ENCODE measurements at regions not wholly inside any gene's neighbourhood (a gene's known extent, or its start where the extent isn't known, plus 50 kb on each side); places are given as distances from the start of the nearest gene placed in this dataset.

DNA sequence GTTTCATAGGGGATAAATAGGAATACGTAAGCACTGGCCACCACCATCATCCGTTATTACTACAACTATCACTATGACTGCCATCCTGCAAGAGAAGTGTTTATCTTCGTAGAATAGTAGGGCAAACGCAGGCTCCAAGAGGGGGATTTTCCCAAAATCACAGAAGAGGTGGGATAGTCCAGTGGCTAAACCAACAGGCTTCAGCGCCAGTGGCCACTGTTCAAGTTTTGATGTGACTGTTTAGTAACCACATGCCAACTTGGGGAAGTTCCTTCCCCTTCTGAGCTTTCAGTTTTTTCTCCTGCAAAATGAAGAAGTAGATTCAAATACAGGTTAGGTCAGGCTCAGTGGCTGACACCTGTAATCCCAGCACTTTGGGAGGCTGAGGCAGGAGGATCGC lies 60.7 kb upstream of the GRIN2A start:
- no peaks in the 10 kb centered on the region for H3K27me3 ChIP-seq (ENCODE audit: control insufficient read depth in 3 of 3, insufficient read depth in 3 of 3, low read length in 2 of 3)
- 74% methylated on average over 6 of the region's 6 CpGs for WGBS, 2 donors
- no peaks in the 10 kb centered on the region for H3K9me3 ChIP-seq (ENCODE audit: control insufficient read depth in 4 of 4, insufficient read depth in 3 of 4, low read length in 3 of 4)
- no peaks in the 10 kb centered on the region for H3K36me3 ChIP-seq (ENCODE audit: control insufficient read depth in 4 of 4, insufficient read depth in 4 of 4, low read length in 4 of 4)
- no peak overlapping the region for H3K4me3 ChIP-seq
- H3K27ac ChIP-seq (ENCODE audit: low read depth in 1 of 2, low read length in 1 of 2) = no peak overlapping the region
- ATAC-seq (ENCODE audit: insufficient read depth, low FRiP score) = no peak
- DNase-seq = no peak
- H3K9ac ChIP-seq (ENCODE audit: insufficient read depth in 1 of 2, low read length in 2 of 2) = no peak overlapping the region
- TF ChIP-seq, protein P1, sequence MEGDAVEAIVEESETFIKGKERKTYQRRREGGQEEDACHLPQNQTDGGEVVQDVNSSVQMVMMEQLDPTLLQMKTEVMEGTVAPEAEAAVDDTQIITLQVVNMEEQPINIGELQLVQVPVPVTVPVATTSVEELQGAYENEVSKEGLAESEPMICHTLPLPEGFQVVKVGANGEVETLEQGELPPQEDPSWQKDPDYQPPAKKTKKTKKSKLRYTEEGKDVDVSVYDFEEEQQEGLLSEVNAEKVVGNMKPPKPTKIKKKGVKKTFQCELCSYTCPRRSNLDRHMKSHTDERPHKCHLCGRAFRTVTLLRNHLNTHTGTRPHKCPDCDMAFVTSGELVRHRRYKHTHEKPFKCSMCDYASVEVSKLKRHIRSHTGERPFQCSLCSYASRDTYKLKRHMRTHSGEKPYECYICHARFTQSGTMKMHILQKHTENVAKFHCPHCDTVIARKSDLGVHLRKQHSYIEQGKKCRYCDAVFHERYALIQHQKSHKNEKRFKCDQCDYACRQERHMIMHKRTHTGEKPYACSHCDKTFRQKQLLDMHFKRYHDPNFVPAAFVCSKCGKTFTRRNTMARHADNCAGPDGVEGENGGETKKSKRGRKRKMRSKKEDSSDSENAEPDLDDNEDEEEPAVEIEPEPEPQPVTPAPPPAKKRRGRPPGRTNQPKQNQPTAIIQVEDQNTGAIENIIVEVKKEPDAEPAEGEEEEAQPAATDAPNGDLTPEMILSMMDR (IDR thresholded peaks at IDR 0.05; ENCODE audit: control extremely low read depth, extremely low read depth) = no peak
- no peaks in the 10 kb centered on the region for H3K4me1 ChIP-seq (ENCODE audit: control insufficient read depth in 5 of 5, insufficient read depth in 5 of 5, low read length in 5 of 5)

DNA sequence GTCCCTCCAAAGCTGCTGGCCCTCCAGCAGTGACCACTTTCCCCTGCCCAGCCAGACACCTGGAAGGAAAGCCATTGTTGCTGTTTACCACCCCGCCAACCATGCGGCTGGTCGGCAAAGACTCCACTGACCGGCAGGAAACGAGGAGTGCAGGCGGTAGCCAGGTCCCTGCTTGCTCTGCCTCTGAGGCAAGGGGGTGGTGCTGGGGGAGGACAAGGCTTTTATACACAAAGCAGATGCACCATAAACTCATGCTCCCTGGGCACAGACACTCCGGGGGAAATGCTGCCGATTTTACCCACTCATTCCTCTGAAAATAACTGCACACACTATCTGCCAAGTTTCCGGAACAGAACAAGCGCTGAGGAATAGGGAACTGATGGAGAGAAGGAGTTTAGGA lies 62.8 kb upstream of the GRIN2A start:
- 61 to 73% methylated on average over 10 of the region's 10 CpGs for WGBS, 2 donors
- Histone ChIP-seq H3K4me1 (ENCODE audit: control insufficient read depth in 5 of 5, insufficient read depth in 5 of 5, low read length in 5 of 5) (no peaks in the 10 kb centered on the region), H3K27me3 (ENCODE audit: control insufficient read depth in 3 of 3, insufficient read depth in 3 of 3, low read length in 2 of 3) (no peaks in the 10 kb centered on the region), H3K9ac (ENCODE audit: insufficient read depth in 1 of 2, low read length in 2 of 2) (no peak overlapping the region), H3K27ac (ENCODE audit: low read depth in 1 of 2, low read length in 1 of 2) (no peak overlapping the region), H3K9me3 (ENCODE audit: control insufficient read depth in 4 of 4, insufficient read depth in 3 of 4, low read length in 3 of 4) (no peaks in the 10 kb centered on the region), H3K36me3 (ENCODE audit: control insufficient read depth in 4 of 4, insufficient read depth in 4 of 4, low read length in 4 of 4) (no peaks in the 10 kb centered on the region), H3K4me3 (no peak overlapping the region)
- ATAC-seq (ENCODE audit: insufficient read depth, low FRiP score) = no peak
- TF ChIP-seq, protein P1 (IDR thresholded peaks at IDR 0.05; ENCODE audit: control extremely low read depth, extremely low read depth) = no peak
- DNase-seq = no peak

DNA sequence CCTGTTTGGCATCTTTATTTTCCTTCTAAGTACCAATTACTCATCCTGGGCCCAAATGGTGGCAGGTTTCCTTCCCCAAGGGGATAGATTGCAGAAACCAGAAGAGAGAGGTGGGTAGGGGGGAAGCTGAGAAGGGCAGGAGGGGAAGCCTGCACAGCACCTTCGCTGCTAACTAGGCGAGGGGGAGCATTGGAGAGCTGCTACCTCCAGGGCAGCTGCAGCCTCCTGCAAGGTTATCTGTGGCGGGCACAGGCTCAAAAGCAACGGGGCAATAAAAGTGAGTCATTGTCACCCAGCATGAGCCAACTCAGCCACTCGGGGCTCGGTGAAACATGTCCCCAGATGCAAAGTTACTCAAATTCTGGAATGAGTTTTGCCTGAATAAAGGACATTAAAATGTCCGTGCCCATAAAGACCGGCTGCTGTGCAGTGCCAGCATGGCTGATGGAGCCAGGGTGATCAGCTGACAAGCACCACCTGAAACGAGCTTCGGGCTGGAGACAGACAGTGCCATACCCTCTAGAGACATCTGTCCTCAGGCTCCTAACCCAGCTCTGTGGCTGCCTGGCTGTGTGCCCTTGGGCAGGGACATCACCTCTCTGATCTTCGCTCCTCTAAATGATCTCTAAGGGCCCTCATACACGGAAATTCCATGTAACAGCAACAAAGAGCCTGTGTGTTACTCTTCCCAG lies 68.1 kb upstream of the GRIN2A start:
- ATAC-seq (ENCODE audit: insufficient read depth, low FRiP score) = no peak
- no peaks in the 10 kb centered on the region for H3K4me1 ChIP-seq (ENCODE audit: control insufficient read depth in 5 of 5, insufficient read depth in 5 of 5, low read length in 5 of 5)
- whole genome bisulfite sequencing, 2 donors = 63 to 75% methylated on average over 12 of the region's 12 CpGs

More for the DNA sequence above, 68.1 kb upstream of the GRIN2A start:
- Histone ChIP-seq H3K9me3 (ENCODE audit: control insufficient read depth in 4 of 4, insufficient read depth in 3 of 4, low read length in 3 of 4) (no peaks in the 10 kb centered on the region), H3K27ac (ENCODE audit: low read depth in 1 of 2, low read length in 1 of 2) (no peak overlapping the region), H3K9ac (ENCODE audit: insufficient read depth in 1 of 2, low read length in 2 of 2) (no peak overlapping the region), H3K4me3 (no peak overlapping the region), H3K27me3 (ENCODE audit: control insufficient read depth in 3 of 3, insufficient read depth in 3 of 3, low read length in 2 of 3) (peaks cover 0 to 3% (median 0%) of the 10 kb centered on the region in 3 donors), H3K36me3 (ENCODE audit: control insufficient read depth in 4 of 4, insufficient read depth in 4 of 4, low read length in 4 of 4) (no peaks in the 10 kb centered on the region)
- TF ChIP-seq, protein P1 (IDR thresholded peaks at IDR 0.05; ENCODE audit: control extremely low read depth, extremely low read depth) = no peak
- no peak for DNase-seq
